K562 (cell line): ENCODE measurements at regions not wholly inside any gene's neighbourhood (a gene's known extent, or its start where the extent isn't known, plus 50 kb on each side); places are given as distances from the start of the nearest gene placed in this dataset.

Experiments used
- ATAC-seq: fragments of 200-7000 bp; cut with Tn5 transposase; 3 replicates; pipeline ENCODE4 v1.9.1; 2020; ENCODE audit warnings: moderate library complexity
- BruUV-seq: library from RNA; stranded (reverse); fragments of 400-500 nt; replicated peaks from 2 replicates; lab custom pipeline; 2021; lab: Mats Ljungman, UMichigan
- CTCF ChIA-PET: fragments of 300-600 bp; formaldehyde crosslinking; extraction: SDS; loops from one replicate; lab custom pipeline; 2021; ENCODE audit warnings: low intra/inter-chr PET ratio; lab: Yijun Ruan, JAX
- POLR2A ChIA-PET: fragments of 300-600, 350-650 bp; sonication (Branson Sonifier 250); formaldehyde crosslinking; extraction: SDS; loops from one replicate; lab custom pipeline; 2021; ENCODE audit warnings: antibody characterized with exemption, inconsistent platforms; lab: Yijun Ruan, JAX
- DNase-seq, 4 experiments: peaks; one replicate each; pipeline versions ENCODE4 v3.0.0 to v3.0.0-alpha.2; 2011 to 2018; ENCODE audit warnings: low spot score in 3 of 4, mixed read lengths in 3 of 4; ENCODE audit errors: extremely low read depth in 1 of 4
- FAIRE-seq: peaks from 2 replicates; lab custom pipeline; 2011; peaks lifted over from hg19 to GRCh38; lab: Jason Lieb, UNC
- H2AFZ ChIP-seq: 2 replicates; pipeline ENCODE4 v1.6.0; 2011; ENCODE audit warnings: low read depth, low read length, control low read depth, inconsistent platforms
- H3K27ac ChIP-seq: fragments of 200-600 bp; 3 replicates; pipeline ENCODE4 v1.8.0; 2011; ENCODE audit warnings: low read depth, mild to moderate bottlenecking, control low read depth, inconsistent platforms, low read length, moderate library complexity, mixed read lengths; ENCODE audit errors: extremely low read depth
- H3K27me3 ChIP-seq, 2 experiments: fragments of 300-600 bp in 1 of 2; 2 replicates in 1 of 2; 3 replicates in 1 of 2; pipeline versions ENCODE4 v1.6.0 to v1.8.0; 2011; ENCODE audit warnings: inconsistent platforms in 2 of 2, low read length in 2 of 2, mild to moderate bottlenecking in 1 of 2, mixed read lengths in 1 of 2, moderate library complexity in 1 of 2; ENCODE audit not compliant: control insufficient read depth in 2 of 2, insufficient read depth in 2 of 2
- H3K36me3 ChIP-seq: fragments of 300-600 bp; 3 replicates; pipeline ENCODE4 v1.8.0; 2011; ENCODE audit warnings: mild to moderate bottlenecking, low read length, inconsistent platforms; ENCODE audit not compliant: control insufficient read depth, insufficient read depth
- H3K4me1 ChIP-seq, 2 experiments: fragments of 200-600 bp in 1 of 2; replicated peaks in 1 of 2; 2 replicates in 1 of 2; 3 replicates in 1 of 2; pipeline versions ENCODE4 v1.5.1 to v1.8.0; 2011; ENCODE audit warnings: inconsistent platforms in 2 of 2, low read length in 2 of 2, mild to moderate bottlenecking in 1 of 2, mixed read lengths in 1 of 2, moderate library complexity in 1 of 2; ENCODE audit not compliant: control insufficient read depth in 2 of 2, insufficient read depth in 2 of 2
- H3K4me2 ChIP-seq: 2 replicates; pipeline ENCODE4 v1.6.1; 2011; ENCODE audit warnings: low read length, control low read depth, inconsistent platforms, mixed read lengths; ENCODE audit not compliant: insufficient read depth
- H3K4me3 ChIP-seq: fragments of 200-600 bp; sonication (generic), shearing (Covaris generic); 2 replicates; pipeline ENCODE4 v1.5.1; 2016; ENCODE audit warnings: control low read depth, inconsistent platforms
- H3K79me2 ChIP-seq: fragments of 200-600 bp; 3 replicates; pipeline ENCODE4 v1.8.0; 2011; ENCODE audit warnings: low read length, inconsistent platforms; ENCODE audit not compliant: control insufficient read depth, insufficient read depth
- H3K9ac ChIP-seq, 2 experiments: 2 replicates each; pipeline versions ENCODE4 v1.6.0 to v1.6.1; 2011; ENCODE audit warnings: low read depth in 2 of 2, low read length in 2 of 2, control low read depth in 1 of 2, inconsistent platforms in 1 of 2, mild to moderate bottlenecking in 1 of 2, mixed read lengths in 1 of 2; ENCODE audit not compliant: insufficient read depth in 1 of 2
- H3K9me1 ChIP-seq: one replicate; pipeline ENCODE4 v1.6.0; 2011; ENCODE audit warnings: inconsistent platforms, mild to moderate bottlenecking, low read length, moderate library complexity; ENCODE audit not compliant: control insufficient read depth, insufficient read depth
- H3K9me3 ChIP-seq: replicated peaks from 2 replicates; pipeline ENCODE4 v1.5.1; 2011; ENCODE audit warnings: low read depth, low read length, inconsistent platforms; ENCODE audit not compliant: control insufficient read depth, insufficient read depth
- H4K20me1 ChIP-seq: replicated peaks from 2 replicates; pipeline ENCODE4 v1.6.1; 2011; ENCODE audit warnings: low read length, inconsistent platforms, mixed read lengths; ENCODE audit not compliant: control insufficient read depth, insufficient read depth
- ARID2 ChIP-seq: fragments of 450-650 bp; IDR thresholded peaks from 2 replicates; pipeline ENCODE4 v1.6.1; 2017; ENCODE audit warnings: antibody characterized with exemption, mild to moderate bottlenecking
- ATF2 ChIP-seq: sonication (generic); formaldehyde crosslinking; IDR thresholded peaks from 2 replicates; pipeline ENCODE4 v1.8.1; 2022; ENCODE audit warnings: missing genetic modification reagents
- ATF3 ChIP-seq, 2 experiments: fragments of 450-650 bp in 1 of 2; sonication (generic) in 1 of 2; formaldehyde crosslinking in 1 of 2; IDR thresholded peaks in 1 of 2; conservative IDR thresholded peaks in 1 of 2; 2 replicates each; pipeline versions ENCODE4 v1.6.1 to v1.8.1; 2016 to 2023; ENCODE audit warnings: mild to moderate bottlenecking in 2 of 2, moderate library complexity in 2 of 2, inconsistent platforms in 1 of 2, missing genetic modification reagents in 1 of 2
- DNMT1 ChIP-seq: fragments of 450-650 bp; IDR thresholded peaks from 2 replicates; pipeline ENCODE4 v1.6.1; 2016; ENCODE audit warnings: antibody characterized with exemption, mild to moderate bottlenecking
- HBP1 ChIP-seq: fragments of 450-650 bp; formaldehyde crosslinking; IDR thresholded peaks from 2 replicates; pipeline ENCODE4 v1.4.0; 2022; ENCODE audit warnings: missing genetic modification characterization
- HDAC8 ChIP-seq: fragments of 450-650 bp; IDR thresholded peaks from 2 replicates; pipeline ENCODE4 v1.6.1; 2016; ENCODE audit warnings: mild to moderate bottlenecking, missing genetic modification characterization, moderate library complexity, missing compliant biosample characterization
- NFE2L1 ChIP-seq: fragments of 450-650 bp; IDR thresholded peaks from 2 replicates; pipeline ENCODE4 v1.6.1; 2016; ENCODE audit warnings: missing genetic modification characterization, low read depth, mild to moderate bottlenecking, missing compliant biosample characterization, moderate library complexity, borderline replicate concordance
- NR3C1 ChIP-seq: sonication (generic); formaldehyde crosslinking; IDR thresholded peaks from 2 replicates; pipeline ENCODE4 v1.8.1; 2022; ENCODE audit warnings: missing genetic modification reagents
- PURB ChIP-seq: sonication (generic); formaldehyde crosslinking; IDR thresholded peaks from 2 replicates; pipeline ENCODE4 v1.9.0; 2021; ENCODE audit warnings: low read depth, mild to moderate bottlenecking, missing genetic modification reagents
- PYGO2 ChIP-seq: fragments of 450-650 bp; IDR thresholded peaks from 2 replicates; pipeline ENCODE4 v1.6.1; 2016; ENCODE audit warnings: mild to moderate bottlenecking, missing genetic modification characterization, moderate library complexity, missing compliant biosample characterization
- SIN3B ChIP-seq: fragments of 450-650 bp; IDR thresholded peaks from 2 replicates; pipeline ENCODE4 v1.6.1; 2017; ENCODE audit warnings: low read depth, mild to moderate bottlenecking, moderate library complexity
- ZBTB17 ChIP-seq: fragments of 450-650 bp; formaldehyde crosslinking; IDR thresholded peaks from 2 replicates; pipeline ENCODE4 v1.4.0; 2020; ENCODE audit warnings: mild to moderate bottlenecking
- ZBTB49 ChIP-seq: sonication (generic); formaldehyde crosslinking; IDR thresholded peaks from 2 replicates; pipeline ENCODE4 v1.8.0; 2022; ENCODE audit warnings: missing genetic modification reagents, mild to moderate bottlenecking, borderline replicate concordance
- ZNF449 ChIP-seq: fragments of 250-450 bp; sonication (Bioruptor Pico); IDR thresholded peaks from 2 replicates; pipeline ENCODE4 v1.8.0; 2022; ENCODE audit warnings: moderate library complexity, mild to moderate bottlenecking, inconsistent platforms
- ZNF589 ChIP-seq: fragments of 200-800 bp; sonication (Bioruptor generic); IDR thresholded peaks from 2 replicates; pipeline ENCODE4 v1.6.1; 2016; ENCODE audit warnings: low read depth, missing genetic modification characterization, missing compliant biosample characterization
- WGBS: fragments of 100-300 bp; shearing (Covaris generic); methylation state at CpG from one replicate; pipeline ENCODE4 v1.1.6; 2016; ENCODE audit warnings: low coverage, mixed read lengths; ENCODE audit not compliant: insufficient coverage; ENCODE audit errors: missing lambda C conversion rate; 5-methylcytosine and 5-hydroxymethylcytosine counted together
- in situ Hi-C: fragments of 300-500 bp; cut with MboI; formaldehyde crosslinking; loops from 4 replicates; pipeline ENCODE4 v1.15.0; 2018; ENCODE audit warnings: inconsistent platforms, mixed read lengths
- intact Hi-C: fragments of 100-400 bp; cut with micrococcal nuclease; formaldehyde crosslinking; loops from 2 replicates; pipeline ENCODE4 v1.14.2; 2022

- Histone ChIP-seq H3K9me1 (no peaks in the 10 kb centered on the region), H3K27me3 (no peaks in the 10 kb centered on the region), H2AFZ (no peak overlapping the region), H3K27ac (no peak overlapping the region), H3K4me1 (no peaks in the 10 kb centered on the region), H3K9me3 (no peaks in the 10 kb centered on the region), H3K4me2 (no peak overlapping the region), H3K4me3 (no peak overlapping the region), H3K36me3 (no peaks in the 10 kb centered on the region), H3K9ac (no peak overlapping the region), H4K20me1 (no peaks in the 10 kb centered on the region), H3K79me2 (no peaks in the 10 kb centered on the region)
- no peak for ATAC-seq
- no peak for DNase-seq
- CTCF ChIA-PET: no interaction called here
- no TSS peak for BruUV-seq
- POLR2A ChIA-PET: no interaction called here
- WGBS: 3% methylated on average over 6 of the region's 7 CpGs
- intact Hi-C loops (no loop called here), in situ Hi-C loops (no loop called here)
- FAIRE-seq: no peak
- TF ChIP-seq HDAC8 (tag) (peak; percentile 53; the same call in 1 of the 2 replicates), NR3C1 (no peak), HBP1 (CRISPR knock-in tag) (peak; percentile 59; the same call in 1 of the 2 replicates), PYGO2 (tag) (peak; percentile 75; the same call in 1 of the 2 replicates), ZBTB49 (no peak), ZNF589 (CRISPR knock-in tag) (peak; percentile 78), ATF2 (CRISPR knock-in tag) (no peak), SIN3B (no peak), ATF3 (IDR thresholded peaks at IDR 0.05) (no peak), ATF3 (CRISPR knock-in tag; conservative IDR thresholded peaks at IDR 0.05) (no peak), DNMT1 (no peak), ARID2 (no peak), NFE2L1 (tag) (no peak), ZBTB17 (CRISPR knock-in tag) (0 out of 2 replicates have a peak, but pooled peaks have one; percentile 33), PURB (CRISPR knock-in tag) (no peak), ZNF449 (peak; percentile 89)
Measured at GRCh38 chrX:6985537-6985936, 162.0 kb upstream of the STS start.
